ENCODE measurements at regions not wholly inside any gene's neighbourhood (a gene's known extent, or its start where the extent isn't known, plus 50 kb on each side); places are given as distances from the start of the nearest gene placed in this dataset.

- H3K23me2 ChIP-seq (ENCODE audit: low read depth, low read length), result no peaks in the 10 kb centered on the region; the same call in 1 of the 2 replicates
- TF ChIP-seq RBBP5 (IDR thresholded peaks at IDR 0.05; ENCODE audit: borderline replicate concordance, low read depth, low read length) (no peak), EGR1 (IDR thresholded peaks at IDR 0.05; ENCODE audit: borderline replicate concordance, low read depth, low read length) (no peak), GTF2F1 (IDR thresholded peaks at IDR 0.05; ENCODE audit: borderline replicate concordance, low read depth, low read length) (no peak), RFX5 (IDR thresholded peaks at IDR 0.05; ENCODE audit: borderline replicate concordance, low read depth, low read length) (no peak), KDM4A (IDR thresholded peaks at IDR 0.05; ENCODE audit: low read depth, low read length, severe bottlenecking) (no peak), JUND (IDR thresholded peaks at IDR 0.05; ENCODE audit: low read length) (no peak), KDM1A (IDR thresholded peaks at IDR 0.05; ENCODE audit: borderline replicate concordance, low read length) (no peak), EZH2 (IDR thresholded peaks at IDR 0.05; ENCODE audit: low read depth, low read length, severe bottlenecking) (no peak), SP4 (IDR thresholded peaks at IDR 0.05; ENCODE audit: low read length) (no peak), E2F6 (IDR thresholded peaks at IDR 0.05) (no peak), EP300 (IDR thresholded peaks at IDR 0.05; ENCODE audit: borderline replicate concordance in 1 of 2, low read depth in 2 of 2, low read length in 2 of 2) (no peak)
Observed at GRCh38 chr18:34651586-34652369, 58.3 kb upstream of the DTNA start.

More at GRCh38 chr18:34651586-34652369, 58.3 kb upstream of the DTNA start:
- ChIA-PET POLR2A (ENCODE audit: partially characterized antibody) (interaction anchor here (2.2 kb wide), 1 partner anchor 7 kb away, joined by 7 read pairs; no protein-coding TSS in a partner anchor), CTCF (ENCODE audit: partially characterized antibody) (interaction anchor here (0.9 to 3.8 kb wide), 3 partner anchors 10 to 78 kb away, joined by 4 to 29 read pairs (median 4); no protein-coding TSS in a partner anchor)
- Histone ChIP-seq H3K4me3 (ENCODE audit: extremely low read depth in 1 of 4, insufficient read depth in 2 of 4, low read depth in 3 of 4, low read length in 4 of 4) (no peak overlapping the region), H4K8ac (ENCODE audit: extremely low read depth, insufficient read depth, low read length) (no peak overlapping the region), H2BK5ac (ENCODE audit: low read depth, low read length) (no peak overlapping the region; the same call in 1 of the 2 replicates), H3K23ac (ENCODE audit: insufficient read length) (no peak overlapping the region), H3K27me3 (replicated peaks in 1 of 4; ENCODE audit: control insufficient read depth in 3 of 4, extremely low read depth in 1 of 4, insufficient read depth in 3 of 4, low read length in 3 of 4) (no peaks in the 10 kb centered on the region), H3K79me1 (ENCODE audit: low read depth, low read length) (no peaks in the 10 kb centered on the region), H4K5ac (ENCODE audit: insufficient read length, low read depth, low read length) (no peak overlapping the region), H4K91ac (replicated peaks; ENCODE audit: insufficient read length, low read length) (no peak overlapping the region), H3K27ac (ENCODE audit: low read depth, low read length) (no peak overlapping the region), H2BK20ac (ENCODE audit: low read length) (peak overlapping the region; percentile 89; the same call in 1 of the 2 replicates), H3K4ac (replicated peaks; ENCODE audit: insufficient read length, low read depth, low read length) (no peak overlapping the region), H3K4me2 (ENCODE audit: insufficient read depth in 1 of 2, low read depth in 2 of 2, low read length in 2 of 2) (no peak overlapping the region), H3K9ac (replicated peaks in 1 of 4; ENCODE audit: extremely low read depth in 1 of 4, low read depth in 3 of 4, low read length in 3 of 4) (no peak overlapping the region), H3K14ac (ENCODE audit: insufficient read length) (no peak overlapping the region), H3K36me3 (ENCODE audit: control insufficient read depth in 2 of 4, insufficient read depth in 4 of 4, low read length in 3 of 4) (no peaks in the 10 kb centered on the region), H3K56ac (replicated peaks; ENCODE audit: insufficient read length, low read depth, low read length) (no peak overlapping the region), H3K4me1 (replicated peaks in 1 of 4; ENCODE audit: control insufficient read depth in 3 of 4, insufficient read depth in 4 of 4, low read length in 3 of 4) (peaks cover 0 to 13% (median 7%) of the 10 kb centered on the region in 4 experiments; a peak in 3 of 7 replicates), H2AFZ (ENCODE audit: low read length) (no peak overlapping the region), H3K9me3 (ENCODE audit: insufficient read depth in 2 of 2, low read depth in 1 of 2, low read length in 1 of 2) (no peaks in the 10 kb centered on the region), H2BK120ac (replicated peaks; ENCODE audit: low read depth, low read length) (no peak overlapping the region), H3K79me2 (ENCODE audit: control insufficient read depth in 1 of 2, insufficient read depth in 2 of 2, low read length in 2 of 2) (no peaks in the 10 kb centered on the region), H2BK15ac (ENCODE audit: low read length) (no peak overlapping the region), H4K20me1 (replicated peaks in 1 of 2; ENCODE audit: control insufficient read depth in 1 of 2, insufficient read depth in 2 of 2, low read length in 2 of 2) (no peaks in the 10 kb centered on the region), H3K18ac (ENCODE audit: extremely low read depth, low read length) (peak overlapping the region; percentile 34), H2AK5ac (ENCODE audit: low read depth, low read length) (no peak overlapping the region), H2BK12ac (ENCODE audit: low read depth, low read length) (peak overlapping the region; percentile 50; the same call in 1 of the 2 replicates)
- no peak for FAIRE-seq
- WGBS, 2 experiments (ENCODE audit: extremely low coverage in 1 of 2, insufficient coverage in 1 of 2, insufficient read length in 1 of 2, insufficient replicate concordance in 2 of 2, low coverage in 1 of 2, low lambda C conversion rate in 2 of 2, missing lambda C conversion rate in 1 of 2), result 81% methylated on average over 6 of the region's 6 CpGs; no CpG with 5 or more reads in 1 of the 2 experiments
- DNase-seq (ENCODE audit: low read depth in 1 of 2, low spot score in 2 of 2), result no peak
